Activated CD4-positive, alpha-beta memory T cell treated with anti-CD3 and anti-CD28 coated beads, Interleukin-2, amount 10 ng/mL, durations not matched to agents 7 days and 5 days (primary cell): ENCODE measurements at regions not wholly inside any gene's neighbourhood (a gene's known extent, or its start where the extent isn't known, plus 50 kb on each side); places are given as distances from the start of the nearest gene placed in this dataset.

ENCODE experiments used
- CTCF ChIA-PET: fragments of 350-600 bp; sonication (Branson Sonifier 250); formaldehyde crosslinking; loops from one replicate; lab custom pipeline; 2021; ENCODE audit warnings: antibody characterized with exemption, inconsistent platforms; lab: Charles Lee
- POLR2A ChIA-PET: fragments of 350-600 bp; sonication (Branson Sonifier 250); formaldehyde crosslinking; loops from one replicate; lab custom pipeline; 2021; ENCODE audit warnings: antibody characterized with exemption; lab: Charles Lee
- DNase-seq: peaks from one replicate; pipeline ENCODE4 v3.0.0-alpha.2; 2020
- H3K27ac Mint-ChIP-seq: one replicate; pipeline ENCODE4 v1.8.0; 2021; ENCODE audit warnings: mild to moderate bottlenecking, mixed read lengths
- H3K27me3 Mint-ChIP-seq: one replicate; pipeline ENCODE4 v1.8.0; 2021; ENCODE audit warnings: mixed read lengths
- H3K36me3 Mint-ChIP-seq: one replicate; pipeline ENCODE4 v1.8.0; 2021; ENCODE audit warnings: low read depth, mixed read lengths
- H3K4me1 Mint-ChIP-seq: one replicate; pipeline ENCODE4 v1.8.0; 2021; ENCODE audit warnings: mixed read lengths
- H3K4me3 Mint-ChIP-seq: one replicate; pipeline ENCODE4 v1.8.0; 2021; ENCODE audit warnings: mild to moderate bottlenecking, mixed read lengths
- H3K9me3 Mint-ChIP-seq: one replicate; pipeline ENCODE4 v1.8.0; 2021; ENCODE audit warnings: mixed read lengths

GRCh38 chr12:38144601-38145436 lies 171.8 kb upstream of the ALG10B start:
- no peak overlapping the region for H3K4me3 Mint-ChIP-seq
- H3K36me3 Mint-ChIP-seq: no peaks in the 10 kb centered on the region
- CTCF ChIA-PET: no interaction called here
- H3K27ac Mint-ChIP-seq: no peak overlapping the region
- no peak for DNase-seq
- POLR2A ChIA-PET: no interaction called here
- peaks cover 3% of the 10 kb centered on the region for H3K4me1 Mint-ChIP-seq
- H3K27me3 Mint-ChIP-seq: no peaks in the 10 kb centered on the region
- peaks cover 7% of the 10 kb centered on the region for H3K9me3 Mint-ChIP-seq

- ChIA-PET POLR2A (no interaction called here), CTCF (no interaction called here)
- Mint-ChIP-seq H3K27ac (no peak overlapping the region), H3K9me3 (peaks cover 18% of the 10 kb centered on the region), H3K27me3 (no peaks in the 10 kb centered on the region), H3K4me1 (no peaks in the 10 kb centered on the region), H3K36me3 (no peaks in the 10 kb centered on the region), H3K4me3 (no peak overlapping the region)
- no peak for DNase-seq
These were observed 167.0 kb upstream of the ALG10B start for GRCh38 chr12:38149395-38150073.

- POLR2A ChIA-PET: no interaction called here
- Mint-ChIP-seq H3K27ac (no peak overlapping the region), H3K4me3 (no peak overlapping the region), H3K9me3 (peaks cover 22% of the 10 kb centered on the region), H3K4me1 (no peaks in the 10 kb centered on the region), H3K36me3 (no peaks in the 10 kb centered on the region), H3K27me3 (no peaks in the 10 kb centered on the region)
- CTCF ChIA-PET: no interaction called here
- DNase-seq: no peak
These were observed 164.4 kb upstream of the ALG10B start for GRCh38 chr12:38151991-38152700.

- Mint-ChIP-seq H3K9me3 (peaks cover 19% of the 10 kb centered on the region), H3K4me1 (no peaks in the 10 kb centered on the region), H3K4me3 (no peak overlapping the region), H3K27me3 (no peaks in the 10 kb centered on the region), H3K36me3 (no peaks in the 10 kb centered on the region), H3K27ac (no peak overlapping the region)
- POLR2A ChIA-PET: no interaction called here
- CTCF ChIA-PET: no interaction called here
- no peak for DNase-seq
These were observed 163.5 kb upstream of the ALG10B start for GRCh38 chr12:38152816-38153736.

GRCh38 chr12:38153737-38154061 lies 162.9 kb upstream of the ALG10B start:
- POLR2A ChIA-PET: no interaction called here
- CTCF ChIA-PET: no interaction called here
- no peak overlapping the region for H3K27ac Mint-ChIP-seq
- H3K27me3 Mint-ChIP-seq: no peaks in the 10 kb centered on the region
- no peaks in the 10 kb centered on the region for H3K36me3 Mint-ChIP-seq
- peaks cover 19% of the 10 kb centered on the region for H3K9me3 Mint-ChIP-seq
- no peak overlapping the region for H3K4me3 Mint-ChIP-seq
- H3K4me1 Mint-ChIP-seq: no peaks in the 10 kb centered on the region
- no peak for DNase-seq

- ChIA-PET CTCF (no interaction called here), POLR2A (no interaction called here)
- Mint-ChIP-seq H3K36me3 (no peaks in the 10 kb centered on the region), H3K4me3 (no peak overlapping the region), H3K27ac (no peak overlapping the region), H3K27me3 (no peaks in the 10 kb centered on the region), H3K4me1 (no peaks in the 10 kb centered on the region), H3K9me3 (peaks cover 15% of the 10 kb centered on the region)
- no peak for DNase-seq
These were observed 162.2 kb upstream of the ALG10B start for GRCh38 chr12:38154096-38155019.

- Mint-ChIP-seq H3K27ac (no peak overlapping the region), H3K9me3 (peaks cover 15% of the 10 kb centered on the region), H3K36me3 (no peaks in the 10 kb centered on the region), H3K4me3 (no peak overlapping the region), H3K27me3 (no peaks in the 10 kb centered on the region), H3K4me1 (no peaks in the 10 kb centered on the region)
- ChIA-PET CTCF (no interaction called here), POLR2A (no interaction called here)
- no peak for DNase-seq
These were observed 161.6 kb upstream of the ALG10B start for GRCh38 chr12:38155020-38155395.

GRCh38 chr12:38155526-38156496 lies 160.8 kb upstream of the ALG10B start:
- H3K4me3 Mint-ChIP-seq: no peak overlapping the region
- H3K27ac Mint-ChIP-seq: no peak overlapping the region
- H3K36me3 Mint-ChIP-seq: no peaks in the 10 kb centered on the region
- ChIA-PET CTCF (no interaction called here), POLR2A (no interaction called here)
- H3K4me1 Mint-ChIP-seq: no peaks in the 10 kb centered on the region
- DNase-seq: no peak
- no peaks in the 10 kb centered on the region for H3K27me3 Mint-ChIP-seq
- peaks cover 10% of the 10 kb centered on the region for H3K9me3 Mint-ChIP-seq

GRCh38 chr12:38156497-38157245 lies 159.9 kb upstream of the ALG10B start:
- Mint-ChIP-seq H3K27me3 (no peaks in the 10 kb centered on the region), H3K27ac (no peak overlapping the region), H3K4me1 (no peaks in the 10 kb centered on the region), H3K4me3 (no peak overlapping the region), H3K36me3 (no peaks in the 10 kb centered on the region), H3K9me3 (peaks cover 7% of the 10 kb centered on the region)
- ChIA-PET CTCF (no interaction called here), POLR2A (no interaction called here)
- DNase-seq: no peak

- Mint-ChIP-seq H3K27me3 (no peaks in the 10 kb centered on the region), H3K4me1 (no peaks in the 10 kb centered on the region), H3K27ac (no peak overlapping the region), H3K4me3 (no peak overlapping the region), H3K36me3 (no peaks in the 10 kb centered on the region), H3K9me3 (peaks cover 13% of the 10 kb centered on the region)
- DNase-seq: no peak
- ChIA-PET POLR2A (no interaction called here), CTCF (no interaction called here)
These were observed 159.2 kb upstream of the ALG10B start for GRCh38 chr12:38157274-38157932.
